SK-N-MC (cell line): ENCODE measurements at regions not wholly inside any gene's neighbourhood (a gene's known extent, or its start where the extent isn't known, plus 50 kb on each side); places are given as distances from the start of the nearest gene placed in this dataset.

Source experiments
- DNase-seq: peaks from one replicate; pipeline ENCODE4 v3.0.0-alpha.2; 2011; ENCODE audit warnings: low read depth, low spot score
- H3K27ac ChIP-seq: fragments of 200-600 bp; sonication (generic); 2 replicates; pipeline ENCODE4 v1.5.1; 2016; ENCODE audit warnings: mixed run types
- H3K36me3 ChIP-seq: fragments of 200-600 bp; sonication (generic); 2 replicates; pipeline ENCODE4 v1.6.1; 2017; ENCODE audit warnings: antibody characterized with exemption, low read length, mixed read lengths; ENCODE audit not compliant: insufficient read depth
- H3K4me3 ChIP-seq: fragments of 200-600 bp; sonication (generic); 2 replicates; pipeline ENCODE4 v1.5.1; 2016
- H3K9ac ChIP-seq: fragments of 200-600 bp; sonication (generic); 2 replicates; pipeline ENCODE4 v1.8.0; 2017; ENCODE audit warnings: mixed run types, mixed read lengths; ENCODE audit not compliant: insufficient read length
- H3K9me3 ChIP-seq: fragments of 200-600 bp; sonication (generic); 2 replicates; pipeline ENCODE4 v1.6.1; 2017; ENCODE audit warnings: low read depth, mild to moderate bottlenecking, antibody characterized with exemption, low read length, moderate library complexity, mixed read lengths
- EZH2 ChIP-seq: fragments of 200-600 bp; sonication (generic); IDR thresholded peaks from one replicate; pipeline ENCODE4 v1.6.1; 2017; ENCODE audit warnings: antibody characterized with exemption
- FOXP2 ChIP-seq: optimal IDR thresholded peaks from 2 replicates; pipeline ENCODE3; 2011; ENCODE audit warnings: mild to moderate bottlenecking, moderate library complexity; ENCODE audit not compliant: insufficient read depth; ENCODE audit errors: extremely low read length, control extremely low read depth
- POLR2AphosphoS5 ChIP-seq: IDR thresholded peaks from 2 replicates; pipeline ENCODE4 v1.6.1; 2012; ENCODE audit warnings: mild to moderate bottlenecking, low read depth, low read length, borderline replicate concordance

DNA sequence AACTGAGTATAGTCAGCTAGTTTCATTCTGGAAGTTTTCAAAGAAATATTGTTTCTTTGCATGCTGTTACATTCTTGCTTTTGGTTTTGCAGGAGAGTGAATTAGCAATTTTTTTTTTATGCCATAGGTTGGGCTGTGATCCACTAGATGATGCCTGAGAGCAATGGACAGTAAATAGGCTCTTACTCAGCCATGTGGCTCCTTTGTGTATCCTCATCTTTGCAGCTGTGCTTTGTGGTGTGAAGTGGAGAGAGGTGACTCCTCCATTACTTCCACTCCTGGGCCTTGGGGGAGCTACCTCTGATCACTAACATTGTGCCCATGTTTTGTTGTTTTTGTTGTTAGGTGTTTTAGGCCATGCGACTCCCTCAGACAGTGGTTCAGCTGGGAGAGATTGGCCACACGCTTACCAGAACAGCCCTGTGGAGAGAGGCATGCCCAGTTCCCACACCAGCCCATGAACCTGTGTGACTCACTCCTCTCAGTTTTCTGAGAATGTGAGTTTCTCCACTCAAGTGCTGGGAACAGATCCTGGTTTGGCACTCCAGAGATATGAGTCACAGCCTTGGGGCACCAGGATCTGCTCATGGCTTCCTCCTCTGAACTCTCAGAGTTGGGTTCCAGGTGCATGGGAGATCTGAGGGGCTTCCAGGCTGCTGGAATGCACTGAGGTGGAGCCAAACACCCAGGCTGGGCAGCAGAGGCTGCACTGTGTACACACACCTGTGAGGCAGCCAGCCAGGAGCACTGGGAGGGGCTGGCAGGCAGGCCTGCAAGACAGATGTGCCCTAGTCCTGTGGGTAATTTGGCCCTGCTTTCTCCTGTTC lies 785.3 kb downstream of the ROBO2 start:
- Histone ChIP-seq H3K9ac (no peak overlapping the region), H3K4me3 (no peak overlapping the region), H3K9me3 (no peaks in the 10 kb centered on the region), H3K27ac (no peak overlapping the region), H3K36me3 (no peaks in the 10 kb centered on the region)
- no peak for DNase-seq
- TF ChIP-seq EZH2 (no peak), POLR2AphosphoS5 (no peak), FOXP2 (no peak)

DNA sequence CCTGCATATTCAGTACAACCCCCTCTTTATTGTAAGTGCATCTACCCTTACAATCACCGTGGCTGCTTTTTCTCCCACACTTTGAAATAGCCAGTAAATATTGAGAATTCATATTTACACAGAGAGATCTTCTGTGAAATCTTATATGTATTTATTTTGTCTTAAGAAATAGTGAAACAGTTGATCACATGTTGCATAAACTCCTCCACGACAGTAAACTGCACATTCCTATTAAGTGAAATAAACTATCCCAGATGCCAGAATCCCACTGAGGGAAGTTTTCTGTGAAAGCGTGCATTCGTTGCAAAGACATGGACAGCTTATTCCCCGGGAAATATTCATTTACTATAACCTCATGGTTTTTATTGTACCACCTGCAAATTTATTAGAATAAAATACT lies 796.0 kb downstream of the ROBO2 start:
- Histone ChIP-seq H3K36me3 (no peaks in the 10 kb centered on the region), H3K9me3 (no peaks in the 10 kb centered on the region), H3K27ac (peak overlapping the region; percentile 54; the same call in 1 of the 2 replicates), H3K4me3 (peak overlapping the region; percentile 66), H3K9ac (peak overlapping the region; percentile 39)
- TF ChIP-seq POLR2AphosphoS5 (no peak), EZH2 (no peak), FOXP2 (no peak)
- DNase-seq: no peak

DNA sequence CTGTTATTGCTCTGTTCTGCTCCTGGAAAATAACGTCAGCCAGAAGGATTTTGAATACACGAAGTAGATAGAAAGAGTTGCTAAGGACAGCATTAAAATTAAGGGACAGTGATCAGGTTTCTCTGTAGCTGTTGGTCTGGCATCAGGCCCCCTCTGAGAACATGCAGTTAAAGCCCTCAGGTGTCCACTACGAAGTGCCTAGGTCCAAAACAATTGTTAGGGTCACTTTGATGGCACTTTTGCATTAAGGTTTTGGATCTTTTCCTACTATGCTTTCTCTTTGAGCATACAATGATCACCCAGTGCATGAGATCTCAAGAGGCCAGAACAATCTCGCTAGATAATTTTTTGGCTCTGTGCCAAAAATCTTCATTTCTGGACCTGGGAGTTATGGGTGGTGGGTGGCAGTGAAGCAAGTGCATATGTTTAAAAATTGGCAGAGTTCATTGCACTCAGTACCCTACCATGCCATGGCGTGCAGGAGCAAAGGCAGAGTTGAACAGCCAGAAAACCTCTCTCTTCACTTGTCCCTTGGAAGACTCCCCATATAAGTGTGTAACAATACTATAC lies 797.6 kb downstream of the ROBO2 start:
- no peak for DNase-seq
- Histone ChIP-seq H3K27ac (peak overlapping the region; percentile 64), H3K4me3 (no peak overlapping the region; the same call in 1 of the 2 replicates), H3K9me3 (no peaks in the 10 kb centered on the region), H3K9ac (no peak overlapping the region), H3K36me3 (no peaks in the 10 kb centered on the region)
- TF ChIP-seq POLR2AphosphoS5 (peak; percentile 18; the same call in 1 of the 2 replicates), EZH2 (no peak)

DNA sequence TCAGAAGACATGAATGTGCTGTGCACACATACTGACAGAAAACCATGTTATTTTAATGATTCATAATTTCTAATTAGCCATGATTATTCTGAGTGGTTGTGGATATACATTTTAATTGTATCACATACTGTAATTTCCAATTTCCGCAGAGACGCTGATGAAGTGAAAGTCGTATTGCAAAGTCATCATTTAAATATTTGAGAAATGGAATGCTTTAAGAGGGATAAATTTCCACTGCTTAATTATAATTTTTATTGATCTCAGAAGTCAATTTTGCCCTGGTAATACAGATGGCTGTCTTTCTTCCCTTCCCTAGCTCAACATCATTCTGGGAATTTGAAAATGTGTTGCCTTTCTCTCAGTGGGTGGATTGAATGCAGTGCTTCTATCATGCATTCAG lies 819.3 kb downstream of the ROBO2 start:
- no peak for TF ChIP-seq FOXP2
- no peak for TF ChIP-seq POLR2AphosphoS5
- no peak for TF ChIP-seq EZH2
- Histone ChIP-seq H3K36me3 (no peaks in the 10 kb centered on the region), H3K9ac (no peak overlapping the region), H3K27ac (no peak overlapping the region), H3K9me3 (no peaks in the 10 kb centered on the region), H3K4me3 (no peak overlapping the region)
- no peak for DNase-seq

DNA sequence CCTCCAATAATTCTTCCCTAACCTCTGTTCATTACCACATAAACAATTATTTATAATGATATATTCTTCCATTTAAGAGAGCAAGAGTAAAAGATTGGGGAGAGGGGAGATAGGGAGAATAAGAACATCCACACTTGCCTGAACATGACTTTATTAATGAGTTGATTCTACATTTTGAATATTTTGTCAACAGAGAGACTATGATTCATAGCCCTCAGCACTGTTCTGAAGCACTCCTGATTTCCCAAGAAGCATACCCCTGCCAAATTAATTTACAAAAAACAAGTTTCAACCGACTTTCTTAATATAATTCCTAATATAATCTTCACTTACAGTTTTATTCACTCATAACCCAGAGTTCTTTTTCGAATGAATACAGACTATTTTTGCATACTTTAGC lies 828.8 kb downstream of the ROBO2 start:
- Histone ChIP-seq H3K27ac (no peak overlapping the region), H3K9me3 (no peaks in the 10 kb centered on the region), H3K36me3 (no peaks in the 10 kb centered on the region), H3K9ac (no peak overlapping the region), H3K4me3 (no peak overlapping the region)
- TF ChIP-seq FOXP2: no peak
- no peak for TF ChIP-seq EZH2
- no peak for TF ChIP-seq POLR2AphosphoS5
- no peak for DNase-seq

DNA sequence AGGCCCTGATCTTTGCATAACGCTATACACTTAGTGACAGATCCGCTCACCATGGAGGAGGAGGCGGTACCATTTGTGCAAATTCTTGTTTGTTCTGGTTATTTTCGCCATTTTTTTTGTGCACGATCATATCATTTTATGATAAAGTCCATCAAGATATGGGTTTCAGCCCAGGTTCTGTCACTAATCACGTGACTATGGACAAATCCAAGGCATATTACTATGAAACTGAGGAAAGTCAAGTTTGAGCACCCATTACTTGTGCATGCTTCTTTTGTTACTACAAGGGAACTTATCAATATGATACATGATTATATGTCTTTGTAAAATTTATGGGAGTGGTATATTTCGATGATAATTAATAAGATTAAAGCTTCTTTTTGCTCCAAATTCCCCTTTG lies 829.5 kb downstream of the ROBO2 start:
- Histone ChIP-seq H3K36me3 (no peaks in the 10 kb centered on the region), H3K9me3 (no peaks in the 10 kb centered on the region), H3K9ac (no peak overlapping the region), H3K27ac (no peak overlapping the region), H3K4me3 (no peak overlapping the region)
- no peak for DNase-seq
- no peak for TF ChIP-seq POLR2AphosphoS5
- TF ChIP-seq FOXP2: no peak
- no peak for TF ChIP-seq EZH2

DNA sequence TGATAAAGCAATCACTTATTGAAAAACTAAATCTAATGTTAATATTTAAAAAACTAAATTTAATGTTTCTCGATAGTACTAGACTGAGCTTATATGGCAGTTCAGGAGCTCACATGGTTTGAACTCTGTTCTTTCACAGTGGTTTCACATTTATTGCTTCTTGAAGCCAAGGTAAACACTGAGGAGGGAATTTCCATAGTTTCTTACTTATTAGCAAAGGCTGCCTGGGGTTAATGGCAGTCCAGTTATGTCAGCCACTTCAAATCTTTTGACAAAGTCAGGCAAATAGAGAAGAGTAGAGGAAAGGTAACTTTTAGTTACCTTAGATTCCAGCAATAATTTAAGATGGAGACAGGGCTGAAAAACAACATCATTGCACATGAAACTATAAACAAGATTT lies 831.5 kb downstream of the ROBO2 start:
- H3K9me3 ChIP-seq: no peaks in the 10 kb centered on the region
- no peak overlapping the region for H3K4me3 ChIP-seq
- no peak overlapping the region for H3K9ac ChIP-seq
- no peak overlapping the region for H3K27ac ChIP-seq
- H3K36me3 ChIP-seq: no peaks in the 10 kb centered on the region
- no peak for TF ChIP-seq FOXP2
- no peak for TF ChIP-seq POLR2AphosphoS5
- no peak for TF ChIP-seq EZH2
- DNase-seq: no peak

DNA sequence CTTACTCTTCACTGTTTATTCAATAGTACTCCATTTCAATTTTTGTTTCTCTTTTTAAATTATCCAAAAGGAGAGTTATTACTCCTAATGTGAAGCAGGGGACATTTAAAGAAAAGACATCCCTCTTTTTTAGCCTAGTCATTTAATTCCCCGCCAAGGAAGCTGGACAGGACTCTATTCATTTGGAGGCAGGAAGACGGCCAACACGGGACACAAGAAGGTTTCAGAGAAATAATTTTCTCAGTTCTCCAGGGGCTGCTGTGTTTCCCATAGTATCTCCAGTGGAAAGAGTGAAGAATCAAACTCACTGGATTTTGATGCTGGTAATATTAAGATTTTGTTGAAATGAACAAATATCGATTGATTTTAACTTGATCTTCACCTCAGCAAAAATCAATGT lies 833.7 kb downstream of the ROBO2 start:
- no peak for DNase-seq
- Histone ChIP-seq H3K36me3 (no peaks in the 10 kb centered on the region), H3K4me3 (no peak overlapping the region), H3K9me3 (no peaks in the 10 kb centered on the region), H3K9ac (no peak overlapping the region), H3K27ac (no peak overlapping the region)
- no peak for TF ChIP-seq FOXP2
- TF ChIP-seq POLR2AphosphoS5: no peak
- TF ChIP-seq EZH2: no peak

DNA sequence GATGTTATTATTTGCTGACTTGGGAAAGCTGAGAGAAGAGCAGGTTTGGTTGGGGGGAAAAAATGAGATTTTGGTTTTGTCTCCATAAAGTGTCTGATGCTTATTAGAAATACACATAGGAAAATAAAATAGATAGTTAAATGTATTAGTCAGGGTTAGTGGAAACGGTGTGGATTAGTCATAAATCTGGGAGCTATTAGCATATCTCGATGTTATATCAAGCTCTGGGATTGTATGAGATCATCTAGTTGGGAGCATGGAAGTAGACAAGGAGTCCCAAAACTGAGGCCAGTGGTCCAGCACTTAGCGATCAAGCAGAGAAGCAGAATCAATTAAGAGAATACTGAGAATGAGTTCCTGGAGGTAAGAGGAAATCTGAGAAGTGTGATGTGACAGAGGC lies 845.5 kb downstream of the ROBO2 start:
- Histone ChIP-seq H3K9me3 (no peaks in the 10 kb centered on the region), H3K9ac (no peak overlapping the region), H3K27ac (no peak overlapping the region), H3K36me3 (no peaks in the 10 kb centered on the region), H3K4me3 (no peak overlapping the region)
- DNase-seq: no peak
- TF ChIP-seq EZH2: no peak
- TF ChIP-seq POLR2AphosphoS5: no peak
- no peak for TF ChIP-seq FOXP2
